GM12872 (cell line): ENCODE measurements at regions not wholly inside any gene's neighbourhood (a gene's known extent, or its start where the extent isn't known, plus 50 kb on each side); places are given as distances from the start of the nearest gene placed in this dataset.

ENCODE experiments used
- CTCF ChIP-seq: IDR thresholded peaks from 3 replicates; pipeline ENCODE4 v1.5.1; 2011; ENCODE audit warnings: low read depth, mild to moderate bottlenecking, low read length, moderate library complexity; ENCODE audit not compliant: insufficient read depth

GRCh38 chr12:115691123-115691522 is 586.4 kb downstream of the MED13L start:
- TF ChIP-seq CTCF: no peak

GRCh38 chr12:115687094-115687493 is 590.4 kb downstream of the MED13L start:
- TF ChIP-seq CTCF: no peak

GRCh38 chr12:115683240-115683780 is 594.2 kb downstream of the MED13L start:
- no peak for TF ChIP-seq CTCF

- no peak for TF ChIP-seq CTCF
Observed at GRCh38 chr12:115680967-115681366, 596.5 kb downstream of the MED13L start.

GRCh38 chr12:115672506-115673080 is 604.9 kb downstream of the MED13L start:
- no peak for TF ChIP-seq CTCF

- TF ChIP-seq CTCF: no peak
Observed at GRCh38 chr12:115672086-115672485, 605.4 kb downstream of the MED13L start.

- no peak for TF ChIP-seq CTCF
Observed at GRCh38 chr12:115670869-115671268, 606.6 kb downstream of the MED13L start.
